Neural cell (in vitro differentiated cells): ENCODE measurements at regions not wholly inside any gene's neighbourhood (a gene's known extent, or its start where the extent isn't known, plus 50 kb on each side); places are given as distances from the start of the nearest gene placed in this dataset.
"Not testable (repeated sequence)": the region's sequence is repeated elsewhere in the genome, so short reads cannot be mapped to it uniquely, and the experiment has no call there.

ENCODE experiments used
- H2AFZ ChIP-seq: fragments of 200-600, 300-800 bp; sonication (generic), shearing (Covaris generic); 2 replicates; pipeline ENCODE4 v1.6.0; 2014; ENCODE audit warnings: low read depth, mild to moderate bottlenecking, antibody characterized with exemption, low read length, moderate library complexity
- H3F3A ChIP-seq: fragments of 200-600 bp; shearing (Covaris generic); 2 replicates; pipeline ENCODE4 v1.6.1; 2016; ENCODE audit warnings: mild to moderate bottlenecking, moderate library complexity, mixed read lengths, antibody characterized with exemption, low read length; ENCODE audit not compliant: insufficient read depth, poor library complexity, severe bottlenecking
- H3K27ac ChIP-seq: fragments of 200-600, 300-800 bp; sonication (generic), shearing (Covaris generic); 2 replicates; pipeline ENCODE4 v1.5.1; 2014; ENCODE audit warnings: mild to moderate bottlenecking, low read length, moderate library complexity
- H3K27me3 ChIP-seq: fragments of 300-800, 200-600 bp; sonication (generic), shearing (Covaris generic); 2 replicates; pipeline ENCODE4 v1.6.0; 2014; ENCODE audit warnings: mild to moderate bottlenecking, low read depth, low read length, moderate library complexity; ENCODE audit not compliant: insufficient read depth
- H3K36me3 ChIP-seq: fragments of 300-800, 200-600 bp; sonication (generic), shearing (Covaris generic); 2 replicates; pipeline ENCODE4 v1.5.1; 2014; ENCODE audit warnings: mild to moderate bottlenecking, antibody characterized with exemption, low read length, moderate library complexity; ENCODE audit not compliant: insufficient read depth
- H3K4me2 ChIP-seq: fragments of 300-800, 200-600 bp; sonication (generic), shearing (Covaris generic); 2 replicates; pipeline ENCODE4 v1.6.0; 2014; ENCODE audit warnings: mild to moderate bottlenecking, low read length
- H3K4me3 ChIP-seq: fragments of 300-800, 200-600 bp; sonication (generic), shearing (Covaris generic); 2 replicates; pipeline ENCODE4 v1.5.1; 2014; ENCODE audit warnings: mild to moderate bottlenecking, low read length, moderate library complexity
- H3K79me2 ChIP-seq: fragments of 200-600 bp; shearing (Covaris generic); replicated peaks from 2 replicates; pipeline ENCODE4 v1.6.0; 2014; ENCODE audit warnings: mild to moderate bottlenecking, low read length, moderate library complexity; ENCODE audit not compliant: insufficient read depth
- H3K9ac ChIP-seq: fragments of 300-800, 200-600 bp; sonication (generic), shearing (Covaris generic); 2 replicates; pipeline ENCODE4 v1.6.1; 2016; ENCODE audit warnings: mild to moderate bottlenecking, low read length, mixed read lengths
- H3K9me2 ChIP-seq: fragments of 200-600 bp; shearing (Covaris generic); 2 replicates; pipeline ENCODE4 v1.6.1; 2016; ENCODE audit warnings: mild to moderate bottlenecking, low read length, mixed read lengths; ENCODE audit not compliant: insufficient read depth
- H3K9me3 ChIP-seq: fragments of 200-600, 300-800 bp; sonication (generic), shearing (Covaris generic); 2 replicates; pipeline ENCODE4 v1.6.1; 2016; ENCODE audit warnings: mild to moderate bottlenecking, mixed run types, low read length, moderate library complexity, mixed read lengths
- H4K20me1 ChIP-seq: fragments of 200-600 bp; shearing (Covaris generic); 2 replicates; pipeline ENCODE4 v1.6.1; 2016; ENCODE audit warnings: mild to moderate bottlenecking, mixed run types; ENCODE audit not compliant: insufficient read depth
- EP300 ChIP-seq: fragments of 450-650 bp; conservative IDR thresholded peaks from 2 replicates; pipeline ENCODE4 v1.6.1; 2014; ENCODE audit warnings: antibody characterized with exemption, mild to moderate bottlenecking, moderate library complexity; ENCODE audit not compliant: poor library complexity, severe bottlenecking
- EZH2 ChIP-seq: fragments of 200-600, 300-800 bp; shearing (Covaris generic), sonication (generic); IDR thresholded peaks from 2 replicates; pipeline ENCODE4 v1.6.1; 2014; ENCODE audit warnings: antibody characterized with exemption, low read length, borderline replicate concordance, mild to moderate bottlenecking; ENCODE audit not compliant: insufficient read depth, poor library complexity, severe bottlenecking
- MXI1 ChIP-seq: fragments of 450-650 bp; conservative IDR thresholded peaks from 2 replicates; pipeline ENCODE4 v1.6.1; 2014; ENCODE audit warnings: antibody characterized with exemption, mild to moderate bottlenecking; ENCODE audit not compliant: poor library complexity, severe bottlenecking
- POLR2AphosphoS5 ChIP-seq: IDR thresholded peaks from 2 replicates; pipeline ENCODE4 v1.6.1; 2012
- RAD21 ChIP-seq: fragments of 450-650 bp; conservative IDR thresholded peaks from 2 replicates; pipeline ENCODE4 v1.6.1; 2014; ENCODE audit warnings: antibody characterized with exemption, mild to moderate bottlenecking, moderate library complexity
- SMC3 ChIP-seq: fragments of 450-650 bp; conservative IDR thresholded peaks from 2 replicates; pipeline ENCODE4 v1.6.1; 2014; ENCODE audit warnings: antibody characterized with exemption, mild to moderate bottlenecking, moderate library complexity; ENCODE audit not compliant: poor library complexity
- TAF1 ChIP-seq: IDR thresholded peaks from 2 replicates; pipeline ENCODE4 v1.6.1; 2012; ENCODE audit warnings: low read depth
- TF ChIP-seq, protein P1 (sequence below): IDR thresholded peaks from 2 replicates; pipeline ENCODE4 v1.6.1; 2012; ENCODE audit warnings: borderline replicate concordance
- TF ChIP-seq, protein P2 (sequence below): fragments of 450-650 bp; IDR thresholded peaks from 2 replicates; pipeline ENCODE4 v1.5.1; 2014; ENCODE audit warnings: antibody characterized with exemption, mild to moderate bottlenecking, moderate library complexity; ENCODE audit not compliant: poor library complexity, severe bottlenecking

DNA sequence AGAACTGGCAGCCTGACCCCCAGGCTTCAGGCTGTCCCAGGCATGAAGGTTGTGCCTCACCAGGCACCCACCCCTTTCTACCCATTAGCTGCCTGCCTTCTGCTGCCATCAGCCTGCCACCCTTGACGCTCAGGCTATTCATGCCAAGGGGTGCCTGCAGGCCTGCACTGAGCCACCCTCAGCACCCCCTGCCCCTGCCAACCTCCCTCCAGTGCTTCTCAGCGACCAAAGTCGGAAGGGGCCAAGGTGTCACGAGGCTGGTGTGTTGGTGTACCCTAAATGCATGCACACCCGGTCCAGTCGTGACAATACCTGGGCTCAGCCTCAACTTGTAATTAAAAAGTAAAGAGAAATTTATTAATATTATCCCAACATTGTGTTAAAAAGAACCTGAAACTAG, 422.7 kb downstream of the ARL4A start:
- H3K36me3 ChIP-seq: no peaks in the 10 kb centered on the region
- H3K27ac ChIP-seq: no peak overlapping the region
- H3K4me3 ChIP-seq: no peak overlapping the region
- no peak overlapping the region for H2AFZ ChIP-seq
- H3K4me2 ChIP-seq: no peak overlapping the region
- no peak overlapping the region for H3K9ac ChIP-seq
- no peaks in the 10 kb centered on the region for H3K9me3 ChIP-seq
- H3F3A ChIP-seq: no peaks in the 10 kb centered on the region
- no peak for TF ChIP-seq TAF1
- TF ChIP-seq RAD21: no peak
- TF ChIP-seq EZH2: no peak
- no peaks in the 10 kb centered on the region for H3K9me2 ChIP-seq
- H4K20me1 ChIP-seq: no peaks in the 10 kb centered on the region
- no peaks in the 10 kb centered on the region for H3K79me2 ChIP-seq
- H3K27me3 ChIP-seq: no peaks in the 10 kb centered on the region

DNA sequence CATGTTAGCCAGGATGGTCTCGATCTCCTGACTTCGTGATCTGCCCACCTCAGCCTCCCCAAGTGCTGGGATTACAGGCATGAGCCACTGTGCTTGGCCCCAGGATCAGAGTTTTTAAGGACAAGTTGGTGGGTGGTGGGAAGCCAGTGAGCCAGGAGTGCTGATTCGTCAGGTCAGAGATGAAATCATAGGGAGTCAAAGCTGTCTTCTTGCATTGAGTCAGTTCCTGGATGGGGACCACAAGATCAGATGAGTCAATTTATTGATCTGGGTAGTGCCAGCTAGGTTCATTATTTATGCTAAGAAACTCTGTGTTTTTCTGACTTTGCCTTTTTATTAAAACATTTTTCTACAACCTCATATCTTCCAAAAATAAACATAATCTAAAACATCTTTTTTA, 423.8 kb downstream of the ARL4A start:
- no peaks in the 10 kb centered on the region for H3K27me3 ChIP-seq
- no peak overlapping the region for H3K27ac ChIP-seq
- H3K36me3 ChIP-seq: no peaks in the 10 kb centered on the region
- no peak overlapping the region for H2AFZ ChIP-seq
- H3F3A ChIP-seq: no peaks in the 10 kb centered on the region
- no peak overlapping the region for H3K9ac ChIP-seq
- H3K9me2 ChIP-seq: no peaks in the 10 kb centered on the region
- no peaks in the 10 kb centered on the region for H4K20me1 ChIP-seq
- no peak overlapping the region for H3K4me3 ChIP-seq
- H3K9me3 ChIP-seq: no peaks in the 10 kb centered on the region
- H3K4me2 ChIP-seq: no peak overlapping the region
- no peaks in the 10 kb centered on the region for H3K79me2 ChIP-seq
- no peak for TF ChIP-seq EZH2

DNA sequence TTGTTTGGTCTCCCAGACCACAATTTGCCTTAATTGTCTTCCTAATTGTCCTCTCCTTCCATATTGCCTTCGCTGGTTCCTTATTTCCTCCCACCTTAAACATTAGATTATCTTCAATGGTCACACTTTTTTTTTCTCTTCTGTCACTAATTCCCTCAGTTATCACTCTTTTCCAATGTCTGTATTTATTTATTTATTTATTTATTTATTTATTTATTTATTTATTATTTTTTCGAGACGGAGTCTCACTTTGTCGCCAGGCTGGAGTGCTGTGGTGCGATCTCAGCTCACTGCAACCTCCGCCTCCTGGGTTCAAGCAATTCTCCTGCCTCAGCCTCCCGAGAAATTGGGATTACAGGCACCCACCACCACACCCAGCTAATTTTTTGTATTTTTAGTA, 426.8 kb downstream of the ARL4A start:
- H3K9me2 ChIP-seq, H3K4me3 ChIP-seq, H3K9ac ChIP-seq, H3K27ac ChIP-seq, H3K4me2 ChIP-seq, H2AFZ ChIP-seq, H3K79me2 ChIP-seq, H3K9me3 ChIP-seq, H3K27me3 ChIP-seq, H3K36me3 ChIP-seq, H3F3A ChIP-seq, H4K20me1 ChIP-seq: not testable (repeated sequence)

DNA sequence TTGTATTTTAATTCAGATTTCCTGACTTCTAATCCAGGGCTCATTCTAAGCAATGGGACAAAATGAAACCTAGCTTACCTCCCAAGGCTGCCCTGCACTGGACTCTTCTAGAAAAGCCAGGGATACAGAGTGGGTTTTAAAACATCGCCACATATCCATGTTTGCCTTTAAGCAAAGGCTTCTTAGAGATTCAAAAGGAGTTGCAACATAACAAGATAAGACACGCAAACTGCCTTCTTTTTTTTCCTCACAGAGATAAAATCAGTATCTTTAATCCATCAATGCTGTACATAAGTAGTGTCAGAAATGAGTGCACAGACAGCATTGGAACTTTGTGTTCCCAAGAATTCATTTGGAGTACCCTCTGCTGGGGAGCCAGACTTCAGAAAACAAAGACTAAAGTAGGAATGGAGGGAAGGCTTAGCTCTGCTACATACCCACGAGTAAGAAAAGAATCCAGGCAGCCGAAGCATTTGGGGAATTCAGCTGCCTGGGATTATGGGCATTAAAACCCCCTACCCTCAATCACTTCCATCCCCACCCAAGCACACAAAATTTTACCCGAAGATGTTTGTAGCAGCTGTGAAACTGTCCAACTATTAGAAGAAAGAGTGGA, 427.8 kb downstream of the ARL4A start:
- no peaks in the 10 kb centered on the region for H3F3A ChIP-seq
- no peak overlapping the region for H2AFZ ChIP-seq
- no peaks in the 10 kb centered on the region for H3K9me2 ChIP-seq
- no peak overlapping the region for H3K9ac ChIP-seq
- no peaks in the 10 kb centered on the region for H3K9me3 ChIP-seq
- TF ChIP-seq POLR2AphosphoS5 (no peak), RAD21 (no peak), EP300 (no peak), EZH2 (no peak), SMC3 (no peak), TAF1 (no peak), MXI1 (no peak)
- TF ChIP-seq, protein P1, sequence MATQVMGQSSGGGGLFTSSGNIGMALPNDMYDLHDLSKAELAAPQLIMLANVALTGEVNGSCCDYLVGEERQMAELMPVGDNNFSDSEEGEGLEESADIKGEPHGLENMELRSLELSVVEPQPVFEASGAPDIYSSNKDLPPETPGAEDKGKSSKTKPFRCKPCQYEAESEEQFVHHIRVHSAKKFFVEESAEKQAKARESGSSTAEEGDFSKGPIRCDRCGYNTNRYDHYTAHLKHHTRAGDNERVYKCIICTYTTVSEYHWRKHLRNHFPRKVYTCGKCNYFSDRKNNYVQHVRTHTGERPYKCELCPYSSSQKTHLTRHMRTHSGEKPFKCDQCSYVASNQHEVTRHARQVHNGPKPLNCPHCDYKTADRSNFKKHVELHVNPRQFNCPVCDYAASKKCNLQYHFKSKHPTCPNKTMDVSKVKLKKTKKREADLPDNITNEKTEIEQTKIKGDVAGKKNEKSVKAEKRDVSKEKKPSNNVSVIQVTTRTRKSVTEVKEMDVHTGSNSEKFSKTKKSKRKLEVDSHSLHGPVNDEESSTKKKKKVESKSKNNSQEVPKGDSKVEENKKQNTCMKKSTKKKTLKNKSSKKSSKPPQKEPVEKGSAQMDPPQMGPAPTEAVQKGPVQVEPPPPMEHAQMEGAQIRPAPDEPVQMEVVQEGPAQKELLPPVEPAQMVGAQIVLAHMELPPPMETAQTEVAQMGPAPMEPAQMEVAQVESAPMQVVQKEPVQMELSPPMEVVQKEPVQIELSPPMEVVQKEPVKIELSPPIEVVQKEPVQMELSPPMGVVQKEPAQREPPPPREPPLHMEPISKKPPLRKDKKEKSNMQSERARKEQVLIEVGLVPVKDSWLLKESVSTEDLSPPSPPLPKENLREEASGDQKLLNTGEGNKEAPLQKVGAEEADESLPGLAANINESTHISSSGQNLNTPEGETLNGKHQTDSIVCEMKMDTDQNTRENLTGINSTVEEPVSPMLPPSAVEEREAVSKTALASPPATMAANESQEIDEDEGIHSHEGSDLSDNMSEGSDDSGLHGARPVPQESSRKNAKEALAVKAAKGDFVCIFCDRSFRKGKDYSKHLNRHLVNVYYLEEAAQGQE: no peak
- TF ChIP-seq, protein P2, sequence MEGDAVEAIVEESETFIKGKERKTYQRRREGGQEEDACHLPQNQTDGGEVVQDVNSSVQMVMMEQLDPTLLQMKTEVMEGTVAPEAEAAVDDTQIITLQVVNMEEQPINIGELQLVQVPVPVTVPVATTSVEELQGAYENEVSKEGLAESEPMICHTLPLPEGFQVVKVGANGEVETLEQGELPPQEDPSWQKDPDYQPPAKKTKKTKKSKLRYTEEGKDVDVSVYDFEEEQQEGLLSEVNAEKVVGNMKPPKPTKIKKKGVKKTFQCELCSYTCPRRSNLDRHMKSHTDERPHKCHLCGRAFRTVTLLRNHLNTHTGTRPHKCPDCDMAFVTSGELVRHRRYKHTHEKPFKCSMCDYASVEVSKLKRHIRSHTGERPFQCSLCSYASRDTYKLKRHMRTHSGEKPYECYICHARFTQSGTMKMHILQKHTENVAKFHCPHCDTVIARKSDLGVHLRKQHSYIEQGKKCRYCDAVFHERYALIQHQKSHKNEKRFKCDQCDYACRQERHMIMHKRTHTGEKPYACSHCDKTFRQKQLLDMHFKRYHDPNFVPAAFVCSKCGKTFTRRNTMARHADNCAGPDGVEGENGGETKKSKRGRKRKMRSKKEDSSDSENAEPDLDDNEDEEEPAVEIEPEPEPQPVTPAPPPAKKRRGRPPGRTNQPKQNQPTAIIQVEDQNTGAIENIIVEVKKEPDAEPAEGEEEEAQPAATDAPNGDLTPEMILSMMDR: no peak
- H3K27ac ChIP-seq: no peak overlapping the region
- H3K4me2 ChIP-seq: no peak overlapping the region
- no peaks in the 10 kb centered on the region for H3K36me3 ChIP-seq
- no peaks in the 10 kb centered on the region for H3K79me2 ChIP-seq
- H3K4me3 ChIP-seq: no peak overlapping the region
- no peaks in the 10 kb centered on the region for H3K27me3 ChIP-seq
- no peaks in the 10 kb centered on the region for H4K20me1 ChIP-seq
